Heart left ventricle (tissue), 16 donors: ENCODE measurements at regions not wholly inside any gene's neighbourhood (a gene's known extent, or its start where the extent isn't known, plus 50 kb on each side); places are given as distances from the start of the nearest gene placed in this dataset.

ENCODE experiments used
- ATAC-seq, 4 donors: fragments of 200-7000 bp; cut with Tn5 transposase; one replicate each; pipeline ENCODE4 v1.9.1; 2020 to 2022; ENCODE audit warnings: moderate library complexity in 4 of 4, mild to moderate bottlenecking in 3 of 4, moderate number of reproducible peaks in 1 of 4
- DNase-seq, 5 donors: peaks; one replicate each; pipeline ENCODE4 v3.0.0-alpha.2; 2020
- H3K27ac ChIP-seq, 12 donors: fragments of 200-600 bp; sonication (generic) in 4 of 12; one replicate each; pipeline versions ENCODE4 v1.5.0 to v1.8.0; 2016 to 2022; ENCODE audit warnings: mild to moderate bottlenecking in 2 of 12
- H3K27me3 ChIP-seq, 9 donors: fragments of 200-600 bp; sonication (generic) in 2 of 9; one replicate each; pipeline versions ENCODE4 v1.5.1 to v1.8.0; 2016 to 2022; ENCODE audit warnings: mild to moderate bottlenecking in 3 of 9
- H3K36me3 ChIP-seq, 9 donors: fragments of 200-600 bp; sonication (generic) in 2 of 9; one replicate each; pipeline versions ENCODE4 v1.5.0 to v1.8.0; 2018 to 2022; ENCODE audit warnings: mild to moderate bottlenecking in 2 of 9
- H3K4me1 ChIP-seq, 12 donors: fragments of 200-600 bp; sonication (generic) in 4 of 12; one replicate each; pipeline versions ENCODE4 v1.5.0 to v1.8.0; 2016 to 2022; ENCODE audit warnings: mild to moderate bottlenecking in 3 of 12
- H3K4me3 ChIP-seq, 12 donors: fragments of 200-600 bp; sonication (generic) in 4 of 12; one replicate each; pipeline versions ENCODE4 v1.5.0 to v1.8.0; 2017 to 2022; ENCODE audit warnings: mild to moderate bottlenecking in 9 of 12, moderate library complexity in 4 of 12
- H3K9me3 ChIP-seq, 12 donors: fragments of 200-600 bp; sonication (generic) in 4 of 12; one replicate each; pipeline versions ENCODE4 v1.5.0 to v1.8.0; 2016 to 2022; ENCODE audit warnings: mild to moderate bottlenecking in 1 of 12
- POLR2A ChIP-seq, 2 donors: fragments of 450-650 bp; IDR thresholded peaks; one replicate each; pipeline ENCODE4 v1.6.1; 2017; ENCODE audit warnings: antibody characterized with exemption in 2 of 2, mild to moderate bottlenecking in 2 of 2, moderate library complexity in 2 of 2
- WGBS, 4 donors: extraction: QIAGEN DNeasy Blood & Tissue Kit in 2 of 4; methylation state at CpG; one replicate each; pipeline versions ENCODE4 v1.1.5 to v1.1.7; 2013 to 2018; 5-methylcytosine and 5-hydroxymethylcytosine counted together
- intact Hi-C, 10 donors: fragments of 100-400 bp; cut with DNase I; formaldehyde crosslinking; loops; one replicate each; pipeline versions ENCODE4 v1.11.1 to v1.14.2; 2022
- TF ChIP-seq, protein P1 (sequence below), 12 donors: fragments of 200-600 bp; sonication (generic) in 4 of 12; IDR thresholded peaks; one replicate each; pipeline versions ENCODE4 v1.5.0 to v1.8.0; 2018 to 2022; ENCODE audit warnings: antibody characterized with exemption in 12 of 12, mild to moderate bottlenecking in 5 of 12
- donor health status: ischemic (EF 13 %, LVEDD 7.1; RV severe dilation, severe dysfunction).
- donor health status: healthy with polysubstance abuse.
- donor health status: DM: no; HTN: yes; CAD: no.
- donor health status: DM: no; HTN: no; CAD: no.
- donor health status: ischemic (EF 25% LVEDD 6.9; RV normal size, moderate dysfunction).
- donor health status: ischemic (EF 25% LVEDD 5.7; RV mildly dilated, moderate dysfunction).
- donor health status: healthy.
- donor health status: DM: yes; HTN: yes; CAD: no.
- donor health status: ischemic (EF 35%, LVEDD 5.7; RV mildly dilated, moderate dysfunction).
- donor health status: nonischemic (EF 11% LVEDD 7.7; RV severe dilation, severe dysfunction).
- donor health status: DM: yes; HTN: yes; CAD: no.
- donor health status: PGD.
- donor health status: ischemic (EF 29% LVEDD 5.4; RV normal size, mild dysfunction).
- donor health status: nonischemic (EF 23%, LVEDD 6.1; RV moderate dilation, normal function).

DNA sequence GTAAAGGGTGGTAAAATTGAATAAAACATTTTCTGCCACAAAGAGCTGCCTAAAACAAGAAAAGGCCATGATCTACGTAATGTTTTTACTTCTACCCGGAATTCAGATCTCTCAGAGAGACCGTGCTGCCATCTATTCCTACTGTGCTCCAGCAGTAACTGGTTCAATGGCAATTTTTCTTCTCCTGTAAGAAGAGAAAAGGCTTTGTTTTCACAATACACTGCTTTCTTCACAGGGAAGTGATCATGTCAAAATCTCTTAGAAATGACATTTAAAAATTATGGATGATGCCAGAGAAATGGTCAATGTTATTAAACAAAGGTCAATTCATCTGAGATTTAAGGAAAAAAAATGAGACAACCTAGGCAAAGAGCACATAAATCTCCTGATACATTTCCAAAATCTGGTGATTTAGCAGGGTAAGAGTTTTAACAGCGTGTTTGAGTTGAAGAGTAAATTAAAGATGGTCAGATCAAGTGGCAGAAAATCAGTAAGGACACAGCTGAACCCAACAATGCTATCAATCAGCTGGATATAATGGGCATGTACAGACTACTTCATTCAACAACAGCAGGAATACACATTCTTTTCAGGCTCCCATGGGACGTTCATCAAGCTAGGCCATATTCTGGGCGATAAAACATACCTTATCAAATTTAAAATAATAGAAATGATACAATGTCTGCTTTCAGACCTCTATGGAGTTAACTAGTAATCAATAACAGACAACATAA, 523.1 kb downstream of the CHSY3 start:
- 77 to 87% (median 82%) methylated on average over 6 of the region's 6 CpGs for WGBS, 4 donors
- H3K4me3 ChIP-seq, result no peak overlapping the region
- TF ChIP-seq, protein P1, sequence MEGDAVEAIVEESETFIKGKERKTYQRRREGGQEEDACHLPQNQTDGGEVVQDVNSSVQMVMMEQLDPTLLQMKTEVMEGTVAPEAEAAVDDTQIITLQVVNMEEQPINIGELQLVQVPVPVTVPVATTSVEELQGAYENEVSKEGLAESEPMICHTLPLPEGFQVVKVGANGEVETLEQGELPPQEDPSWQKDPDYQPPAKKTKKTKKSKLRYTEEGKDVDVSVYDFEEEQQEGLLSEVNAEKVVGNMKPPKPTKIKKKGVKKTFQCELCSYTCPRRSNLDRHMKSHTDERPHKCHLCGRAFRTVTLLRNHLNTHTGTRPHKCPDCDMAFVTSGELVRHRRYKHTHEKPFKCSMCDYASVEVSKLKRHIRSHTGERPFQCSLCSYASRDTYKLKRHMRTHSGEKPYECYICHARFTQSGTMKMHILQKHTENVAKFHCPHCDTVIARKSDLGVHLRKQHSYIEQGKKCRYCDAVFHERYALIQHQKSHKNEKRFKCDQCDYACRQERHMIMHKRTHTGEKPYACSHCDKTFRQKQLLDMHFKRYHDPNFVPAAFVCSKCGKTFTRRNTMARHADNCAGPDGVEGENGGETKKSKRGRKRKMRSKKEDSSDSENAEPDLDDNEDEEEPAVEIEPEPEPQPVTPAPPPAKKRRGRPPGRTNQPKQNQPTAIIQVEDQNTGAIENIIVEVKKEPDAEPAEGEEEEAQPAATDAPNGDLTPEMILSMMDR (IDR thresholded peaks at IDR 0.05), result no peak
- no peak for TF ChIP-seq POLR2A (IDR thresholded peaks at IDR 0.05)
- DNase-seq (no peak), ATAC-seq (no peak)
- H3K9me3 ChIP-seq, result peaks cover 0 to 3% (median 0%) of the 10 kb centered on the region in 12 donors
- no peaks in the 10 kb centered on the region for H3K27me3 ChIP-seq
- no peaks in the 10 kb centered on the region for H3K4me1 ChIP-seq
- H3K36me3 ChIP-seq, result no peaks in the 10 kb centered on the region
- intact Hi-C loops, result no loop called here
- no peak overlapping the region for H3K27ac ChIP-seq

DNA sequence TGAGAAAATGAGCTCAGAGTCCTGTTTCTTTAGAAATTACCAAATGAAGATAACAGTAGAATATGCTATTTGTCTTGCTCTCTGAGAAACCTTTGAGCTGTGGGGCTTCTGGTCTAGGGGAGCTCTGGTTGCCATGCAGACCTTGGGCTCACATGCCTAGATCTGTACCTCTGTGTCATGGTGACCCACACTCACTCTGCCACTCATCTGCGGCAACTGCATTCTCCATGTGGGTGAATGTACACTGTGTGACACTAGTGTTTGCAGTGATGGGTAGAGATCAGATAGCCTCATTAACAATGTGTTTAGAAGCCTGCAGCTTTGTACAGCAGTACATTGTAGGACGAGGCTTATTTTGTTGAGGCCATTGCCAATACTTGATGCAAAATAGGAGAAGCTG, 521.2 kb downstream of the CHSY3 start:
- Histone ChIP-seq H3K9me3 (peaks cover 0 to 3% (median 0%) of the 10 kb centered on the region in 12 donors), H3K27ac (no peak overlapping the region), H3K27me3 (no peaks in the 10 kb centered on the region), H3K36me3 (no peaks in the 10 kb centered on the region), H3K4me1 (no peaks in the 10 kb centered on the region), H3K4me3 (no peak overlapping the region)
- TF ChIP-seq, protein P1 (IDR thresholded peaks at IDR 0.05), result no peak
- TF ChIP-seq POLR2A (IDR thresholded peaks at IDR 0.05), result no peak
- no peak for DNase-seq
- ATAC-seq, result no peak
- 71 to 93% (median 76%) methylated on average over 2 of the region's 2 CpGs for WGBS, 4 donors
- intact Hi-C loops, result no loop called here

DNA sequence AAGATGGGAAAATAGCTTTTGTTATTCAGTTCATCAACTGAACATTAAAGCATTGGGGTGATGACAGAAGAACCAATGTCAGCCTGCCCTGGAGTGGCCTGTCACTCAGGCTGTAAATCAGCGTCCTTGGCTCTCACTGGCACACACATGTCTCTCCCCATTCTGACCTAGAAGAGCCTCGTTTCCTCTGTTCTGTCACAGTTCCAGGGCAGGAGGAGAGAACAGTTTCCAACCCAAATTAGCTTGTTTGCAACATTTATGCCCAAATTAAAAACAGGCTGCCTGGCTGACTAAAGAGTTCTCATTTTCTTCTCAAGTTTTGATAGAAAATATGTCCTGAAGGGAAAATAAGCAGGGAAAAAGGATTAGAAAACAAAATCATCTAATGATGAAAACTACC, 520.1 kb downstream of the CHSY3 start:
- DNase-seq, result no peak
- Histone ChIP-seq H3K9me3 (no peaks in the 10 kb centered on the region), H3K4me3 (no peak overlapping the region), H3K36me3 (no peaks in the 10 kb centered on the region), H3K27me3 (no peaks in the 10 kb centered on the region), H3K27ac (no peak overlapping the region), H3K4me1 (no peaks in the 10 kb centered on the region)
- intact Hi-C loops, result no loop called here
- WGBS, 4 donors, result 25 to 28% (median 25%) methylated on average over 2 of the region's 2 CpGs
- TF ChIP-seq, protein P1 (IDR thresholded peaks at IDR 0.05), result no peak
- no peak for TF ChIP-seq POLR2A (IDR thresholded peaks at IDR 0.05)
- no peak for ATAC-seq

DNA sequence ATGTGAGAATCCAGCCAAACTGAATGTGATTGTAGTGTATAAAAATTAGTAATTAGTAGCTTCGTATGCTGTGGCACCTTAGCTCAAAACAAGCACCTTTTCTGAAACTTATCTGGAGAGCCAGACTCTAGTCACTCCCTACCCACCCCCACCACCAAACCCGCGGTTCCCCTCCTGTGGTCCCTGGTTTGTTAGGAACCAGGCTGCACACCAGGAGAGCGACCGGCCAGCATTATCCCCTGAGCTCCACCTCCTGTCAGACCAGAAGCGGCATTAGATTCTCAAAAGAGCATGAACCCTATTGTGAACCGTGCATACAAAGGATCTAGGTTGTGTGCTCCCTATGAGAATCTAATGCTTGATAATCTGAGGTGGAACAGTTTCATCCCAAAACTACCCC, 498.6 kb downstream of the CHSY3 start:
- TF ChIP-seq, protein P1 (IDR thresholded peaks at IDR 0.05), result no peak
- TF ChIP-seq POLR2A (IDR thresholded peaks at IDR 0.05), result no peak
- peaks cover 0 to 4% (median 0%) of the 10 kb centered on the region in 12 donors for H3K9me3 ChIP-seq
- DNase-seq (no peak), ATAC-seq (no peak)
- WGBS, 4 donors, result 35 to 44% (median 41%) methylated on average over 7 of the region's 7 CpGs
- H3K27ac ChIP-seq, result no peak overlapping the region
- H3K4me3 ChIP-seq, result no peak overlapping the region
- no peaks in the 10 kb centered on the region for H3K36me3 ChIP-seq
- H3K4me1 ChIP-seq, result no peaks in the 10 kb centered on the region
- intact Hi-C loops, result no loop called here
- H3K27me3 ChIP-seq, result no peaks in the 10 kb centered on the region
